ENCODE measurements at regions not wholly inside any gene's neighbourhood (a gene's known extent, or its start where the extent isn't known, plus 50 kb on each side); places are given as distances from the start of the nearest gene placed in this dataset.

DNA sequence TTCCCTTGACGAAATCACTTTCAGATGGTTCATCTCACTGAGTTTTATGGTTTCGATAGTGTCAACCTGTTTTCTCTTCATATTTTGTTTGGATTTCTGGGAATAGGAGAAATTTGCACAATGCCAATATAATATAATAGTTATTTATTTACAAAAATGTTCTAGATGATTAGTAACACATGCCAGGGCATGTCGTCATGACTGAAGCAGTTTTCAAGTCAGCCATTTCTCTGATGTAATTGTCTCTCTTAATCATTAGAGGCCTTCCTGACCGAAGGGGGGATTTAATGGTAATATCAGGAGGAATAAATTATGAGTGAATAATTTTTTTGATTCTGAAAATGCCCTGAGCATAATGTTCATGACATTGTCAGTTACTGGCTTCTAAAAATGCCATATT is 246.5 kb upstream of the ATP10B start:
- H3K4me1 ChIP-seq (replicated peaks in 1 of 2) = peaks cover 0 to 2% of the 10 kb centered on the region in 2 donors
- no peak overlapping the region for H3K4me3 ChIP-seq
- WGBS, 10 experiments = 19 to 100% (median 88%) methylated on average over 2 to 4 of the region's 4 CpGs
- no peak for ATAC-seq (replicated peaks in 6 of 8)
- in situ Hi-C loops (cut with MboI; ENCODE audit: low pct_unique_long_range_greater_than_20kb in 2 of 9, low sequenced_read_pairs in 9 of 9, unreplicated experiment in 9 of 9) = no loop called here
- no peak overlapping the region for H3K27ac ChIP-seq

DNA sequence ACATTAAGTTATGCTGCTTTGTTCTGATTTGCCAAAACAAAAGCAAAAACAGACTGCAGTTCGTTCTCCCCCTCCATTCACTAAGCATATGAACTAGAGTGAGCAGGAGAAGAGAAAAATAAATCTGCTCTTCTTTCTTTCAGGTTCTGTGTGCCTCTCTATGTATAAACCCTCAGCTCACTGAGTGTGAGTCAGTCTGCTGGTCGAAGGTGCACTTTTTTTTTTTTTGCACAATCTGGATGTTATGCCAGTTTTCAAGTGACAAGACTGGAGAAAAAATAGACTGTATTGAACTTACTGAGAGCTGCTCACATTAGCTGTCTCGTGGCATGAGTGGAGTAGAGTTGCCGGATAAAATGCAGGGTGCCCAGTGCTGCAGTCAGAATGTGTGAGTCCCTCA is 244.6 kb upstream of the ATP10B start:
- H3K4me1 ChIP-seq (replicated peaks in 1 of 2) = peaks cover 0 to 2% of the 10 kb centered on the region in 2 donors
- no peak overlapping the region for H3K27ac ChIP-seq
- no peak overlapping the region for H3K4me3 ChIP-seq
- 40 to 74% (median 62%) methylated on average over 3 to 4 of the region's 4 CpGs; no CpG with 5 or more reads in 4 of the 10 experiments for WGBS, 10 experiments
- ATAC-seq (replicated peaks in 6 of 8) = peak in 5 of 8 experiments; percentile 42 to 58 (median 44)
- in situ Hi-C loops (cut with MboI; ENCODE audit: low pct_unique_long_range_greater_than_20kb in 2 of 9, low sequenced_read_pairs in 9 of 9, unreplicated experiment in 9 of 9) = no loop called here

GRCh38 chr5:161095953-161096352 is 243.9 kb upstream of the ATP10B start:
- 31 to 83% (median 57%) methylated on average over 1 to 2 of the region's 2 CpGs; no CpG with 5 or more reads in 3 of the 10 experiments for WGBS, 10 experiments
- in situ Hi-C loops (cut with MboI; ENCODE audit: low pct_unique_long_range_greater_than_20kb in 2 of 9, low sequenced_read_pairs in 9 of 9, unreplicated experiment in 9 of 9) = no loop called here
- ATAC-seq (replicated peaks in 6 of 8) = peak in 2 of 8 experiments; percentile 46 to 61
- H3K27ac ChIP-seq = no peak overlapping the region
- no peak overlapping the region for H3K4me3 ChIP-seq
- H3K4me1 ChIP-seq (replicated peaks in 1 of 2) = peaks cover 0 to 2% of the 10 kb centered on the region in 2 donors

DNA sequence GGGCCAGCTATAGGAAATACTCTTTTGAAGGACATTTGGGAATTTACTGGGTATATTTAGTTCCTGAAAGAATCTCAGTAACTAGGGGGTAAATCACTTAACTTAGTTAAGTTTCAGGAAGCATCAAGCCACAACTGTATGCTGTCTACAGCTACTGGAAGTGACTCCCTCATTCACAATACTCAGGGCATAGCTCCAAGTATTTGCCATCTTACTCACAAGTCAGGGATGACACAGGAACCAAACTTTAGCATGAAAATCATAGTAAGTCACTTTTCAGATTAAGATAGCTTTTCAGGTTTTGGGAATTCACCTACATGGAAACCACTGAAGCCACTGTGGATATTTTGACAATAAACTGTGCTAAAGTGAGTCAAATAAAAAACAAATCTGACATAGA is 242.4 kb upstream of the ATP10B start:
- ATAC-seq (replicated peaks in 6 of 8) = no peak
- in situ Hi-C loops (cut with MboI; ENCODE audit: low pct_unique_long_range_greater_than_20kb in 2 of 9, low sequenced_read_pairs in 9 of 9, unreplicated experiment in 9 of 9) = no loop called here
- H3K27ac ChIP-seq = no peak overlapping the region
- H3K4me3 ChIP-seq = no peak overlapping the region
- peaks cover 0 to 2% of the 10 kb centered on the region in 2 donors for H3K4me1 ChIP-seq (replicated peaks in 1 of 2)

DNA sequence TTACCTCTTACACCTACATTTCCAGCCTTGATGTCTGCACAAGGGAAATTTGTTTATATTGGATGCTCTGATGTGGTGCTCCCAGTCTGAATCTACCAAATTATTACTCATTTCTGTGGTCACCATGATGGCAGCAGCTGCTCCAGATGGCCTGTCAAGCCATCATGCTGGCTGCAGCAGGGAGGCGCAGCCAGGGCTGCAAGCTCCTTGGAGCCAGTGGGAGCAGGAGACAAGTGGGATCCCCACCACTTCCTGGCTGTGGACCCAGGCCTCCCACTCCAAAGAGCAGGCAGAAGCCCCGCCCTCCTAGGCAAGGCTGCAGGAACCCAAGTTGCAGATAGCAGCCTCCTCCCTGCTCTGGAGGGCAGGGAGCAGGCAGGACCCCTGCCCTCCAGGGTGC is 241.1 kb upstream of the ATP10B start:
- 67 to 90% (median 75%) methylated on average over 1 to 2 of the region's 2 CpGs; no CpG with 5 or more reads in 7 of the 10 experiments for WGBS, 10 experiments
- no peak overlapping the region for H3K27ac ChIP-seq

DNA sequence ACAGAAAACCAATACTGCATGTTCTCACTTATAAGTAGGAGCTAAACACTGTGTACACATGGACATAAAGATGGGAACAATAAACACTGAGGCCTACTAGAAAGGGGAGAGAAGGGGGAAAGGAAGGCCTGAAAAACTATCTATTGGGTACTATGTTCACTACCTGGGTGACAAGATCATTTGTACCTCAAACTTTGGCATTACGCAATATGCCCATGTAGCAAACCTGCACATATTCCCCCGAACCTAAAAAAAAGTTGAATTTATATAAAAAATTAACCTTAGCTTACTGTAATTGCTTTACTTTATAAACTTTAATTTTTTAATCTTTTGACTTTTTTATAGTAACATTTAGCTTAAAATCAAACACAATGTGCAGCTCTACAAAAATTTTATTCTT is 237.6 kb upstream of the ATP10B start:
- ATAC-seq (replicated peaks in 6 of 8) = no peak
- Histone ChIP-seq H3K4me3 (no peak overlapping the region), H3K27ac (no peak overlapping the region), H3K4me1 (replicated peaks in 1 of 2) (peaks cover 0 to 6% of the 10 kb centered on the region in 2 donors)
- in situ Hi-C loops (cut with MboI; ENCODE audit: low pct_unique_long_range_greater_than_20kb in 2 of 9, low sequenced_read_pairs in 9 of 9, unreplicated experiment in 9 of 9) = no loop called here
- 66 to 100% (median 87%) methylated on average over 1 to 2 of the region's 2 CpGs for WGBS, 10 experiments

More for the DNA sequence above, 241.1 kb upstream of the ATP10B start:
- H3K4me3 ChIP-seq = no peak overlapping the region
- in situ Hi-C loops (cut with MboI; ENCODE audit: low pct_unique_long_range_greater_than_20kb in 2 of 9, low sequenced_read_pairs in 9 of 9, unreplicated experiment in 9 of 9) = no loop called here
- ATAC-seq (replicated peaks in 6 of 8) = no peak
- peaks cover 0 to 2% of the 10 kb centered on the region in 2 donors for H3K4me1 ChIP-seq (replicated peaks in 1 of 2)

- Histone ChIP-seq H3K27ac (no peak overlapping the region), H3K4me3 (no peak overlapping the region), H3K4me1 (replicated peaks in 1 of 2) (peaks cover 0 to 6% of the 10 kb centered on the region in 2 donors)
- in situ Hi-C loops (cut with MboI; ENCODE audit: low pct_unique_long_range_greater_than_20kb in 2 of 9, low sequenced_read_pairs in 9 of 9, unreplicated experiment in 9 of 9) = no loop called here
- peak in 2 of 8 experiments; percentile 27 to 34 for ATAC-seq (replicated peaks in 6 of 8)
- 0 to 100% (median 57%) methylated on average over 1 of the region's 1 CpG; no CpG with 5 or more reads in 5 of the 10 experiments for WGBS, 10 experiments
Measured at GRCh38 chr5:161086461-161086860, 234.4 kb upstream of the ATP10B start.

GRCh38 chr5:161085056-161085455 is 233.0 kb upstream of the ATP10B start:
- WGBS, 10 experiments = 7 to 100% (median 83%) methylated on average over 2 to 5 of the region's 5 CpGs; no CpG with 5 or more reads in 1 of the 10 experiments
- in situ Hi-C loops (cut with MboI; ENCODE audit: low pct_unique_long_range_greater_than_20kb in 2 of 9, low sequenced_read_pairs in 9 of 9, unreplicated experiment in 9 of 9) = no loop called here
- no peak overlapping the region for H3K4me3 ChIP-seq

GRCh38 chr5:161084115-161084514 is 232.1 kb upstream of the ATP10B start:
- 21 to 100% (median 82%) methylated on average over 1 to 2 of the region's 2 CpGs; no CpG with 5 or more reads in 1 of the 10 experiments for WGBS, 10 experiments
- in situ Hi-C loops (cut with MboI; ENCODE audit: low pct_unique_long_range_greater_than_20kb in 2 of 9, low sequenced_read_pairs in 9 of 9, unreplicated experiment in 9 of 9) = no loop called here
- Histone ChIP-seq H3K4me3 (no peak overlapping the region), H3K4me1 (replicated peaks in 1 of 2) (peaks cover 0 to 6% of the 10 kb centered on the region in 2 donors), H3K27ac (no peak overlapping the region)
- ATAC-seq (replicated peaks in 6 of 8) = no peak

More at GRCh38 chr5:161085056-161085455, 233.0 kb upstream of the ATP10B start:
- H3K27ac ChIP-seq = no peak overlapping the region
- peaks cover 0 to 6% of the 10 kb centered on the region in 2 donors for H3K4me1 ChIP-seq (replicated peaks in 1 of 2)
- no peak for ATAC-seq (replicated peaks in 6 of 8)

DNA sequence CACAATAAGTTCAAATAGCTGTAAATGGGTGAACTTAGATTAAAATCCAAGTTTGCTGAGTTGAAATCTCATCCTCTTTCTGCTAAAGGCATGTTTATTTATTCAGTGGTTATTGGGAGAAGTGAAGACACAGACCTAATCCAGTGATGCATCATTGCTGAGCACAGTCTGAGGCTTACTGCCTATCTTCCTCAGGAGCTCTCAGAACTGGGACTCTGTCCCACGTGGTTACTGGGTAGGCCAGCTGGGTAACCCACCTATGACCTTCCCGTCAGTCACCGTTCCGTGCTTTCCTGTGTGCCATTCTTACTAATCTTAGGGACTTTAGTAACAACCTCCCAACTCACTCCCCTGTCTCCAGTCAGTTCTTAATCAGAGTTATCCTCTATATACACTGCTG is 226.8 kb upstream of the ATP10B start:
- Histone ChIP-seq H3K4me3 (no peak overlapping the region), H3K4me1 (replicated peaks in 1 of 2) (no peaks in the 10 kb centered on the region), H3K27ac (no peak overlapping the region)
- no peak for ATAC-seq (replicated peaks in 6 of 8)
- WGBS, 10 experiments = 40 to 90% (median 60%) methylated on average over 1 to 3 of the region's 4 CpGs; no CpG with 5 or more reads in 5 of the 10 experiments
- in situ Hi-C loops (cut with MboI; ENCODE audit: low pct_unique_long_range_greater_than_20kb in 2 of 9, low sequenced_read_pairs in 9 of 9, unreplicated experiment in 9 of 9) = no loop called here

GRCh38 chr5:161077936-161078545 is 226.0 kb upstream of the ATP10B start:
- WGBS, 10 experiments = 0 to 72% (median 40%) methylated on average over 1 to 2 of the region's 2 CpGs; no CpG with 5 or more reads in 1 of the 10 experiments
- Histone ChIP-seq H3K4me3 (no peak overlapping the region), H3K4me1 (replicated peaks in 1 of 2) (no peaks in the 10 kb centered on the region), H3K27ac (no peak overlapping the region)
- in situ Hi-C loops (cut with MboI; ENCODE audit: low pct_unique_long_range_greater_than_20kb in 2 of 9, low sequenced_read_pairs in 9 of 9, unreplicated experiment in 9 of 9) = no loop called here
- no peak for ATAC-seq (replicated peaks in 6 of 8)

DNA sequence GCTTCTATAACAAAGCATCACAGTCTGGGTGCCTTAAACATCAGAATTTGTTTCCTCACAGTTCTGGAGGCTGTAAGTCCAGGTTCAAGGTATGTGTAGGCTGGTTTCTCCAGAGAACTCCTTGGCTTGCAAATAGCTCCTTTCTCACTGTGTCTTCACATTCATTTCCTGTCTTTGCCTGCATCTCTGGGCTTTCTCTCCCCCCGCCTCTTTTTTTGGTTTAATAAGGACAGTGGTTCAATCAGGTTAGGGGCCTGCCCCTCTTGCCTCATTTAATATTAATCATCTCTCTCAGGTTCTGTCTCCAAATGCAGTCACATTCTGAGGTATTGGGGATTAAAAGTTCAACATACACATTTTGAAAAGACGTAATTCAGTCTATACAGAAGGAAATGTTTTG is 225.5 kb upstream of the ATP10B start:
- ATAC-seq (replicated peaks in 6 of 8) = no peak
- in situ Hi-C loops (cut with MboI; ENCODE audit: low pct_unique_long_range_greater_than_20kb in 2 of 9, low sequenced_read_pairs in 9 of 9, unreplicated experiment in 9 of 9) = no loop called here
- Histone ChIP-seq H3K4me3 (no peak overlapping the region), H3K27ac (no peak overlapping the region), H3K4me1 (replicated peaks in 1 of 2) (no peaks in the 10 kb centered on the region)
- 20 to 94% (median 79%) methylated on average over 1 to 2 of the region's 2 CpGs; no CpG with 5 or more reads in 3 of the 10 experiments for WGBS, 10 experiments

GRCh38 chr5:161064781-161065180 is 212.8 kb upstream of the ATP10B start:
- no peak overlapping the region for H3K27ac ChIP-seq

GRCh38 chr5:161064297-161064696 is 212.3 kb upstream of the ATP10B start:
- in situ Hi-C loops (cut with MboI; ENCODE audit: low pct_unique_long_range_greater_than_20kb in 2 of 9, low sequenced_read_pairs in 9 of 9, unreplicated experiment in 9 of 9) = no loop called here
- no peak overlapping the region for H3K4me3 ChIP-seq
- ATAC-seq (replicated peaks in 6 of 8) = no peak
- peaks cover 0 to 6% of the 10 kb centered on the region in 2 donors for H3K4me1 ChIP-seq (replicated peaks in 1 of 2)
- WGBS, 10 experiments = 0 to 100% (median 66%) methylated on average over 1 to 2 of the region's 2 CpGs; no CpG with 5 or more reads in 4 of the 10 experiments
- H3K27ac ChIP-seq = no peak overlapping the region

More at GRCh38 chr5:161064781-161065180, 212.8 kb upstream of the ATP10B start:
- ATAC-seq (replicated peaks in 6 of 8) = peak in 2 of 8 experiments; percentile 28 to 32
- in situ Hi-C loops (cut with MboI; ENCODE audit: low pct_unique_long_range_greater_than_20kb in 2 of 9, low sequenced_read_pairs in 9 of 9, unreplicated experiment in 9 of 9) = no loop called here
- no peak overlapping the region for H3K4me3 ChIP-seq
- H3K4me1 ChIP-seq (replicated peaks in 1 of 2) = peaks cover 0 to 6% of the 10 kb centered on the region in 2 donors
- WGBS, 10 experiments = 0 to 83% (median 33%) methylated on average over 1 to 2 of the region's 2 CpGs; no CpG with 5 or more reads in 2 of the 10 experiments

Data from motor neuron (in vitro differentiated cells).